COLO829 (cell line): ENCODE measurements at regions not wholly inside any gene's neighbourhood (a gene's known extent, or its start where the extent isn't known, plus 50 kb on each side); places are given as distances from the start of the nearest gene placed in this dataset.
A peak's percentile ranks its signal among the peaks of the same experiment; 100 is the strongest.
"Not testable (repeated sequence)": the region's sequence is repeated elsewhere in the genome, so short reads cannot be mapped to it uniquely, and the experiment has no call there.

ENCODE experiments used
- DNase-seq: peaks from one replicate; pipeline ENCODE4 v3.0.0; 2012; ENCODE audit warnings: low spot score

DNA sequence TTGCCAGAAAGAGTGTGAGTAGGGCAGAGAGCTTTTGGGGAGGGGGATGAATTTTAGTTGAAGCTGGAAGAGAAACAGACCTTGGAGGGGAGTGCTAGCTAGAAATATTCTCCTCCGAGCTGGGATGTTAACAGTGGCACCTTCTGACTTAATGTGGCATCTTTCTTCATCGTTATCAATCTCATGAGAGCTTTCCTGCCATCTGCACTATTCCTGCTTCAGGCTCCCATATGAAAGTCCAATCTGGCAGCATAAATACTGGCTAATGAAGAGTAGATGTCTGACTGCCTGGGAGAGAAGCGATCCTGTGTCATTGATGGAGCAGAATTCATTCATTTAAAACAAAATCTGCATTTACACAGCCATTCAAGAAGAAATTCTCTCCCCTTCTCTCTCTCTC is 284.5 kb downstream of the TMEM38B start:
- no peak for DNase-seq

DNA sequence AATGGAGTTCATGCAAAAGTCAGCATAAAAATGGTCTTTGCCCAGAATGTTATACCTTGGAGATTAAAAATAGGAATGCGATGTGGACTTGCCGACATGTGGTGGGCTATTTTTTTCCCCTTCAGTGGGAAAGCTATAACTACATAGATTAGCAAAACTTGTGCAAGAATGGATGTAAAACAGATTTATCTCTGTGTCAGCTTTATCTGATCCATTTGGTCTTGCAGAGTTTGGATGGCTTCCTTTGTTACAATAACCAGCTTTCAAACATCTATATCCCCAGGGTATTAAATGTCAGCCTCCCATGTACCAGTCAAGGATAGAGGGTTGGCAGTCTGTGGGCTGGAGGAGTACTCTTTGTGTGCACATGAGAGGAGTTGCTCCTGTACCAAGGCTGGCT is 284.9 kb downstream of the TMEM38B start:
- DNase-seq = peak; percentile 95

DNA sequence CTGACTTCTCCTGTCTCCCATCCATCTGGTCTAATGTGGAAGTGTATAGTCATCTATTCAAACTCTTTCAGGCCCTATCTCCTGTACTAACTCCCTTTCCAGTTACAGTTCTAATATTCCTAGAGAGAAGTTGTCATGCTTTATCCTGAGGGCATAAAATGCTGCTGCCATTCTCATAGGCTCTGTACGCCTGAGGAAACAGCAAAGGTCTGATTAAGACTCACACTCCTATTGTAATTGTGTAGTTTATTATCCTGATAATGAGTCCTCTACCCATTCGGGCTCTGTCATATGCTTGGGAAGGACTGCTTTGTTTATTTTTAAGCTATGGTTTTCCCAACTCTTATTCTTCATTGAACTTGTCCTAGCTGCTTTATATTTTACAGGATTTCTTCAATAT is 290.4 kb downstream of the TMEM38B start:
- DNase-seq = no peak

DNA sequence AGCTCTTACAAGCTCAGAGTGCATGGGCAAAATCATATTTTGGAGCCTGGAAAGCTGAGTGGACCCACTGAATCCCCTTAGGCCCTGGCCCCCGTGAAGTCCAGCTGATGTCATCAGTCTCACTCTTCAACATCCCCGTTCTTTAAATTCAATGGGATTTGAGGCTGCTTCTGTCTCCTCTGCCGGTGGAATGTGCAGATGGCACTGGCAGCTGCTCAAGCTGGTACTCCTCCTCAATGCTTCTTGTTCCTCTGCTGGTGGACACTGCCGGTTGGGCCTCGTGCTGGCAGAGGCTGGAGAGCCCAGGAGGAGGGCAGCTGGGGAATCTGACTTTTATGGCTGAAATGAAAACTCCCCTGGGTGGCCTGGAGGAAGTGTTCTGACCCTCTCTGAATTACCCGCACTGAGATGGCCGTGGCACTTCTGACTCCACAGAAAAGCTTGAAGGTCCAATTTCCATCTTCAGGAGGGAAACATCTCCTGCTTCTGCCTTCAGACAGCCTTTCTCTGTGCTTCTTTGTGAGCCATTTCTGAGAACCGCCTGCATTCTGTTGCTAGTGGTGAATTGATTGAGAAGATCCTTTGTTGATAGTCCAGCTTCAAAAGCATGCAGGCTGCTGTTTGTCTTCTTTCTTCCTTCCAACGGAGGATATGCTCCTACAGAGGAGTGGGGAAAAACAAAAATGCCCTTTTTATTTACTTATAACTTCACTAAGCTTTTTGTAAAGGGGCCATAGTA is 298.9 kb downstream of the TMEM38B start:
- DNase-seq = peak; percentile 77

DNA sequence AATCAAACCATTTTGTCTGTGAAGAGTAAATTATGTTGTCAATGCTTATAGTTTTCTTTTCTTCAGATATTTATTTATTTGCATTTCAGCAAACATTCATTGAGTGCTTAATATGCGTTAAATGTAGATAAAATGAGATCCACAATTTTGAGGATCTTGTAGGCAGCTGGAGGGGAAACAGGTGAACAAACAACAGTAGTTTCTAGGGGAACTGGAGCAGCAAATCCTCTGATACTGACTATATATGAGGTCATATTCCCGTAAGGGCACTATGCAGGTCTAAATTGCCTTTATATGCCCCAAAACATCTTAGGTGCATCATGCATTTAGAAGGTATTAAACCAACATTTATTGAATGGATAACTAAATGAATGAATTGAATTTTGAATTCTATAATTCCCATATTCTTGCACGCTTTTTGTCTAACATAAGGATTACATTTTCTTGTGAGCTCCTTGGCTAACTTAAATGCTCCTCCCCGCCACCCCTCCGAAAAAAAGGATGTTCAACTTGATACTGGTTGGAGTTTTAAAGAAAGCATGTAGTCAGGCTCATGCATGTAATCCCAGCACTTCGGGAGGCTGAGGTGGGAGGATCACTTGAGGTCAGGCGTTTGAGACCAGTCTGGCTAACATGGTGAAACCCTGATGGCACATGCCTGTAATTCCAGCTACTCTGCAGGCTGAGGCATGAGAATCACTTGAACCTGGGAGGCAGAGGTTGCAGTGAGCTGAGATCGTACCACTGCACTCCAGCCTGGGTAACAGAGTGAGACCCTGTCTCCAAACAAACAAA is 299.8 kb downstream of the TMEM38B start:
- no peak for DNase-seq

DNA sequence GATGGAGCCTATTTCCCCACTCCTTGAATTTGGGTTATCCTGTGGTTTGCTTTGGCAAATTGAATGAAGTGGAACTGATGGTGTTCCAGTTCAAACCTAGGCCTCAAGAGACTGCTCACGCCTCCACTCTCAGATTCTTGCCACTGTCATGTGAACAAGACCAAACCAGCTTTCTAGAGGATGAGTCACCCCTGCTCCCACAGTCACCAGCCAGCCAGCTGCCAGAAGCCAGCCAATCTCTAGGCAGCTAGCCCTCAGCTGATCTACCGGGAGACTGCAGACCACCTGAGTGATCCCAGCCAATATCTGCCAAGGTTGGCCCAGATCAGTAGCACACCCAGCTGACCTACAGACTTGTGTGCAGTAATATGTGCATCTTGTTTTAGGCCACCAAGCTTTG is 300.6 kb downstream of the TMEM38B start:
- DNase-seq = peak; percentile 82

DNA sequence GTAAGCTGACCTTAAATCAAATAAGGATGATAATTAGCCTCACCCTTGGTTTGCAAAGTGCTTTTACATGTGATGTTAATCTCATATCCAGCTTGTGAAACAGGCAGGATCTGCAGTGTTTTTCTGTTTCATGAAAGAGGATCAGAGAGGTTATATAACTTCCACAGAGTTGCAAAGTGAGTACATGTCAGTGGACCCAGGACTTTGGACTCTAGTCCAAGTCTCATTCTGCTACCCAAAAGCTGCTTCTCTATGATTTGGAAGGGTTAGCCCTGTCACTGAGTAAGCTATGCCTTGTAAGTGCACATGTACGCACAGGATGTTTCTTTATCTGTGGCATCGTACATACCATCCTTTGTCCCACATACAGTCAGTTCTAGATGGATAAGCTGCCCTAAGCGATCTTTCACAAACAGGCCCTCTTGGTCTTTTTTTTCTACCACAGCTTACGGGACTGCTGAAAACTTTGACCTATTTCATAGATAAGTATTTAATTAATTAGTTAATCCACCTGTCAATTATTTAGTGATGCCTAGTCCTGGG is 322.9 kb downstream of the TMEM38B start:
- no peak for DNase-seq

DNA sequence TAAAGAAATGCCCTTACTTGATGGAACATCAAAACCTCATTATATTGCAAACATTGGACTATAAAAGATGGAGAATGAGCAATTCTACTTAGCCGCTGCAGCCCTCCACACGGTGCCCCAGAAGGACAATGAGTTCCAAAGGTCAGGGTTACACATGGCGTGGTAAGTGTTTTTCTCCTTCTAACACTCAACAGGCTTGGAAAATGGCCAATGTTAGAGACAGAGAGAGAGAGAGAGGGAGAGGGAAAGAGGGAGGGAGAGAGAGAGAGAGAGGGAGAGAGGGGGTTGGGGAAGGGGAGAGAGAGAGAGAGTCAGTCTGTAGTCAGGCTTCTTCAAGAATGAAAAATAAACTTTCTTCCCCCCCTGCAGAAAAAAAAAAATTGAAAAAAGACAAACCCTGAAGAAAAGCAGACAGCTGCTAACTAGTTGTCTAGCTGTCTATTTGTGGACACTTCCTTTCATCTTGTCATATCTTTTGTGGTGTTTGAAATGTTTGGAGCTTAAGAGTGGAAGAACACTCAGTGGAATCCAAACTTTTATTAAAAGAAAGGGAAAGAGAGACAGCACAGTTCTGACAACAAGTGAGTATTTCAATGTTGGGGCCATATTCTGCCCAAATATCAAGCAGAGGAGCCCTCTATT is 324.8 kb downstream of the TMEM38B start:
- DNase-seq = no peak

DNA sequence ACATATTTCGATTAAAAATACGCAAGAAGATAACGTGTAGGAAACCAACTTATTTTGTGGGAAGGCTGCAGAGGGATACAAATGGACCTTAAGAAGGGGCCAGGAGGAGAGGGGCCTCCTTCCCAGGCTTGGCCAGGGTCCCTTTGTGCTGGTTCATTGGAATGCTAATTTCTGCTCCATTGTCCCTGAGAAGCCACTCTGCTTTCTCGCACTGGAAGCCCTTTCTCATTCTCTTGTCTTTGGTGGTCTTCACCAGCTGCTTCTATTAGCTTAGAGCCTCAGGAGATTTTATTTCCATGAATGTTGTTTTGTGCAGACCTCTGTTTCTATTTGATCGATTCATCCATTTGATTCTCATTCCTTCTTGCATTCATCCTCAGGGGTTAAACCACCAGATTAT is 325.4 kb downstream of the TMEM38B start:
- DNase-seq = no peak

DNA sequence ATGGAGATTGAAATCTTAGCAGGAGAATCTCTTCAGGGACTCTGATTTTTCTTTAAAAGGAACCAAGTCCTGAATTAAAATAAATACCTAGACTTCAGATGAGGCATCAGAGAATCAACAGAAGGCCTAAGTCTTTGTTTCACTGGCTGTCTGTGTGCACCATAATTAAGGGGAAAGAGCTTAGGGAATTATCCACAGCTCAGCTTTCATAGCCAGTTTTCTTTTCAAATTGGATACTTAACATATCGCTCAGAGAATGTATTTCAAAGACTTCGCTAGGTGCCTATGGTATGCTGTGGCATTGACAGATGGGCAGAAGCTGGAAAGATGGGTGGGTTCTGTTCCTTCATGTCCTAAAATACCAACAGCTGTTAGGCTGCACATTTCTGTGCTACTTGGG is 325.8 kb downstream of the TMEM38B start:
- no peak for DNase-seq

DNA sequence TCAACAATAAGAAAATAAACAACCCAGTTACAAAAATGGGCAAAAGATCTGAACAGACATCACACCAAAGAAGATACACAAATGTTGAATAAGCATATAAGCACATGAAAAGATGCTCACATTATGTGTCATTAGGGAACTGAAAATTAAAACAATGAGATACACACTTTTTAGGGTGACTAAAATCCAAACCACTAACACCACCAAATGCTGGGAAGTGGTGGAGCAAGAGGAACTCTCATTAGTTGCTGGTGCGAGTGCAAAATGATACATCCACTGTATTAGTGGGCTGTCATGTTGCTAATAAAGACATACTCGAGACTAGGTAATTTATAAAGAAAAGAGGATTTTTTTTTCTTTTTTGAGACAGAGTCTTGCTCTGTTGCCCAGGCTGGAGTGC is 329.1 kb downstream of the TMEM38B start:
- no peak for DNase-seq

DNA sequence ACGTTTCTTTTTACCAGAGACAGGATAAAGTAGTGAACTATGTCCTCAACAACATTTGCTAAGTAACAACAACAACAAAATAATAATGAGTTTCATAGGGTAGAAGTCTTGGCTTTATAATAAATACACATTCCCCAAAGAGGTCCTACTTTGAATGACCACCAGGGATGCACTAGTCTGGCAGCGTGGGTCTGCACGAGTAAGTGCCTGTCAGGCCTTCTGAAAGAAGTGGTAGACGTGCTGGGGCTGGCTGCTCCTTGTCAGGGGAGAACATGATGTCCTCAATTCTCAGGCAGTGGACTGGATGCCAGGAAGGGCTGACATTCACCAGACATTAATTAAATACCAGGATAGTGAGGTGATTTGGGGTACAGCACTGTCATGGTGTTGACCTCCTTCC is 331.1 kb downstream of the TMEM38B start:
- DNase-seq = no peak

DNA sequence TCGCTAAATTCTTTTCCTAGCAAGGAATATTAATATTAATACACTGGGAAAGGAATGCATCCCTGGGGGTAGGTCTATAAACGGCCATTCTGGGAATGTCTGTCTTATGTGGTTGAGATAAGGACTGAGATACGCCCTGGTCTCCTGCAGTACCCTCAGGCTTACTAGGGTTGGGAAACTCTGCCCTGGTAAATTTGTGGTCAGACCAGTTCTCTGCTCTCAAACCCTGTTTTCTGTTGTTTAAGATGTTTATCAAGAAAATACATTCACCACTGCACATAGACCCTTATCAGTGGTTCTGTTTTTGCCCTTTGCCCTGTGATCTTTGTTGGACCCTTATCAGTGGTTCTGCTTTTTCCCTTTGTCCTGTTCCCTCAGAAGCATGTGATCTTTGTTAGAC is 335.8 kb downstream of the TMEM38B start:
- not testable (repeated sequence) for DNase-seq

DNA sequence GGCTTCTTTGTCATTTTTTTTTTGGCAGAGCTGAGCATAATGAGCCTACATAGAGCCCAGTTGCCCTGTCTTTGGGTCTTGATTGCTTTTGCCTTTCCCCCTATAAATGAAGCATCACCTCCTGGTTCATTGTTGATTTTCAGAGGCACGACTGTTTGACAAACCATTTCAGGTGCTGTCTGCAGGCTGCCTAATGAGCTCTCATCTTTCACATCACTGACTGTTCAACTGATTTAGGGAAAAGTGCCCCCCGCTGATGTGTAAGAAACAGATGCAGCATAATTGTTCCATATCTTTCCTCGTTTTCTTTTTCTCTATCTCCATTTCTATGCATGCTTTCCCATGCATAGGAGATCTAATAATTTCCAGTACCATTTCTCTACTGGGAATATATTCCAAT is 338.6 kb downstream of the TMEM38B start:
- DNase-seq = no peak

DNA sequence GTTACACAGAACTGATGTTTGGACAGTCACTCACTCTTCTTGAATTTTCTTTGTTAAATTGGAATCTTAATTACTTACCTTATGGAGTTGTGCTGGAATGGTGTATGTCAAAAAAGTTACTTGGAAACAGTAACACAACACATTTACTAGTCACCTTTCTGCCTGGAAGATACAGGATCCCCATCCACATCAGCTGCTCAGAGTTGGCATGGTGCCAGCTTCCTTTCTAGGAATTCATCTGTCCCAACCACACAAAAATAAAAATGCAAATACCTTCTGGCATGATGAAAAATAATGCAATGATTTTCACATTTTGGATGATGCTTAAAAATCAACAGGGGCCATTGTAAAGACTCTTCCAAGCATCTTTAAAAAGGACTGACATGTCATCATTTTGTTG is 341.5 kb downstream of the TMEM38B start:
- no peak for DNase-seq

DNA sequence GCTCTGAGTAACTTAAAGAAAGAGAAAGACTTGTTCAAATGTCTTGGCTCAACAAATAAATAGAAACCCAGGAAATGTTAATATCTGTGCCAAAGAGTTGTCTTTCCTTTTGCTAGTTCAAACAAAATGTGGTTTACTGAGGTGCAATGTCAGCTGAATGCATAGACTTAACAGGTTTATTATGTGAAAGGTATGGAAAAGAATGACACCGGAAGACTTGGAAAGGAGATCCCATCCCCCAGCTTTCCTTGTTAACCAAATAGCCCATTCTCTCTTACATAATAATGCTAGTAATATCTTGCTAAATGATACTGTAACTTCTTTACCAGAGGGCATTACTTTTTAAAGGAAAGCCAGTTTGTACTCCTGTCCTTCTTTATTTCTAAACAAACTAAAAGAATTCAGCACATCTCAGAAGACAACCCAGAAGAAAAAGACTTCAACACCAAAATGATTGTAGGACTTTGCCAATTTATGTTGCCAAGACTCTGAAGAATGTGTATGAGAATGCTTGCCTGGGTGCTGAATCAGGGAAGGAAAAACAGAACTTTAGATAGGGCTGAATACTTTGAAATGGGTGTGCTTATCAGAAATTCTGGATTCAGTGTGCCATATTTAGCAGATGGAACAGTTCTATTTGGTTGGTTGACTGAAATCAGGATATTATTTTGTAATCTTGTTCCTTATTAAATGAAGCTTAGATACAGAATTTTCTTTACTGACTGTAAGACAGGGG is 344.1 kb downstream of the TMEM38B start:
- DNase-seq = no peak

DNA sequence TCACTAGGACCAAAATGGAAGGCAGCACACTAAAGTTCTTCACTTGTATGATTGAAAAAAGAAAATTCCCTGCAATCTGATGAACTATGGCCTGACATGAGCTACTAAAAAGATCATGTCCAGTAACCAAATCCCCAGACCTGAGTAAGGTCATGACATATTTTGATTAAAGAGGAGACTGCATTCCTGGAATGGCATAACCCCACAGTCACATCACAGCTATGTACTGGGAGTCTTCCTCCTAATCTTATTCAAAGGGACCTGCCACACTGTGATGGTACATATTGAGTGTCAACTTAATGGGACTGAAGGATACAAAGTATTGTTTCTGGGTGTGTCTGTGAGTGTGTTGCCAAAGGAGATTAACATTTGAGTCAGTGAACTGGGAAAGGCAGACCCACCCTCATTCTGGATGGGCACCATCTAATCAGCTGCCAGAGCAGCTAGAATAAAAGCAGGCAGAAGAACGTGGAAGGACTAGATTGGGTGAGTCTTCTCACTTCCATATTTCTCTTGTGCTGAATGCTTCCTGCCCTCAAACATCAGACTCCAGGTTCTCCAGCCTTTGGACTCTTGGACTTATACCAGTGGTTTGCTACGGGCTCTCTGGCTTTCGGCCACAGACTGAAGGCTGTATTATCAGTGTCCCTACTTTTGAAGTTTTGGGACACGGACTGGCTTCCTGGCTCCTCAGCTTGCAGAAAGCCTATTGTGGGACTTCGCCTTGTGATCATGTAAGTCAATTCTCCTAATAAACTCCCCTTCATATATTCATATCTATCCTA is 345.0 kb downstream of the TMEM38B start:
- no peak for DNase-seq

DNA sequence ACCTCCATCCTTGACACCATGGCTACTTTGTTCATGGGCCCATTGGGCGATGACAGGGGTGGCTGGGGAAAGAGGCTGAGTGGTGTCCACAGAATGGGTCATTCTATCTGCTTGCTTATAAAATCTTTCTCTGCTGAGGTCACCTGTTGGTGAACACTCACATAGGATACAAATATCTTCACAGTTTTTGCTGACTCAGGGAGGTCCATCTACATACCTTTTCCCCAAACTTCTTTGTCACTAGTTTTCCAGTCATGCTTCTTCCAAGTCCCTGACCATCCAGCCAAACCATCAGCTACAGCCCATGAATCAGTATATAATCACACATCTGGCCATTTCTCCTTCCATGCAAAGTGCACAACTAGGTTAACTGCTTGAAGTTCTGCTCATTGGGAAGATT is 347.6 kb downstream of the TMEM38B start:
- DNase-seq = not testable (repeated sequence)

DNA sequence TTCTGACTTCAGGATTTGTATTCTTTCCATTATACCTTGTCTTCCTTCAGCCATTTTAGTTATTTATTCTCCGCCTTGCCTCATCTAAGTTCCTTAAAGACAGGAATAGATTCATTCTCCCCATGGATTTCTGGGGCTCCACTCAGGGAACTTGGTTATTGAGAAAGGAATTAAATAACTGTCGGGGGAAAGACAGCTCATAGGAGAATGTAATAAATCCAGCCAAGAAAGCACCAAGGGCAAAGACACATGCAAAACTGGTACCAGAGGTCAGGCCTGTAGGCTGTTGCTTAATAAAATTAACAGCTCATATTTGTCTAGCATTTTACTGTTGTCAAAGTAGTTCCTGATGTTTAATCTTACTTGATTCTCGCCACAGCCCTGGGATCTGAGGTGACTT is 357.2 kb downstream of the TMEM38B start:
- DNase-seq = no peak

DNA sequence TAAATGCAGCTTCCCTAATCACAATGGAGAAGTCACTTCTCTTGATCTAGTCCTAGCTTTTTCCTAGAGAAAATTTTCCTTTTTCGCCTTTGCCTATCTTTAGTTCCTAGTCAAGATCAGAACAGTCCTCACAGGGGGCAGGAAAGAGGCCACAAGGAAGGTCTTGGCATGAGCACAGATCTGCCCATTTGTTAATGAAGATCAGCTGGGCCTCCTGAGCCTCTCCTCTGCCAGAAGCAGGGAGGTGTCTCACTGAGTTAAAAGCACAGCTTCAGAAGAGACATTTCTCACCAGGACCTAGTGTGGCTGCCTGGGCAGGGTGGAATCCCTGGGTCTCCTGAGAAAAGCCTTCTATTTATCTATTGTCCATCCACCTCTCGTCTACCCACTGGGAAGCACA is 357.8 kb downstream of the TMEM38B start:
- DNase-seq = no peak

DNA sequence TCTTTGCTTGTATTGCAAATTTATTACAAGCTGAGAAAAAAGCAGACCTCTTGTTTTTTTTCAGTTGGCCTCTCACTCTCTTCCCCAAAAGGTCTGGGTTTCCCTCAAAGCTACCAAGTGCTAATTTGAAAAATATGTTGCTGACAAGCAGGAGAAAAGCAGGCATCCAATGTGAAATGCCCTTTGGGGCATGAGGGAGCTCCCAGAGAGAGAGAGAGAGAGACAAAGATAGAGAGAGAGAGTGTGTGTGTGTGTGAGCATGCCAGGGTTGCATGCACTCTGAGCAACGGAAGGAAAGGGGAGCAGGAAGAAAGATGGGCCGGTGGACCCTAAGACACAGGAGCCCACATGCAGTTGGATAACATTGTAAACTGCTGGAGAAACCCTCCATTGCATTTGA is 358.4 kb downstream of the TMEM38B start:
- no peak for DNase-seq
